ENCODE measurements at regions not wholly inside any gene's neighbourhood (a gene's known extent, or its start where the extent isn't known, plus 50 kb on each side); places are given as distances from the start of the nearest gene placed in this dataset.

DNA sequence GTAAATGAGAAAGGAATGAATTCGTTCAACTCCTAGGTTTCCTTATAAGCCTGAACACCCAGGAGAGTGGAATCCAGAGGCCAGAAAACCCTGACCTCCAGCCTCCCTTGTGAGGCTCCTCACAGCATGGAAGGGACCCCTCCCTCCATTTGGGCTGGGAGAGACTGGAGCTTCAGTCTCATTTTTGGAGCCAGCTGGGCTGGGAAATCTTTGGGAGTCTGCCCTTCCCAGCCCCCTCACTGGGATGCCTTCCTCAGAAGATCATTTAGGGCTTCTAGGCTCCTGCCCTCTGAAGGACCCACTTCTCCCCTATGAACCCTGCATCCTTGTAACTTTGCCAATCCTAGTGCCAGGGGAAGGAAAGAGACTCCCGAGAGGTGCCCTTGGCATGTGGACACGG lies 346.1 kb downstream of the CYP26B1 start:
- Histone ChIP-seq H3K4me3 (no peak overlapping the region), H3K4me1 (no peaks in the 10 kb centered on the region), H3K27ac (no peak overlapping the region), H3K36me3 (no peaks in the 10 kb centered on the region), H3K27me3 (no peaks in the 10 kb centered on the region), H3K9me3 (no peaks in the 10 kb centered on the region)
- DNase-seq (no peak), ATAC-seq (no peak)
- intact Hi-C loops (cut with DNase I) = loop anchor here in 1 of 2 donors (5.0 kb wide), 1 partner anchor 341 kb away; no protein-coding TSS in a partner anchor
- TF ChIP-seq, protein P1, sequence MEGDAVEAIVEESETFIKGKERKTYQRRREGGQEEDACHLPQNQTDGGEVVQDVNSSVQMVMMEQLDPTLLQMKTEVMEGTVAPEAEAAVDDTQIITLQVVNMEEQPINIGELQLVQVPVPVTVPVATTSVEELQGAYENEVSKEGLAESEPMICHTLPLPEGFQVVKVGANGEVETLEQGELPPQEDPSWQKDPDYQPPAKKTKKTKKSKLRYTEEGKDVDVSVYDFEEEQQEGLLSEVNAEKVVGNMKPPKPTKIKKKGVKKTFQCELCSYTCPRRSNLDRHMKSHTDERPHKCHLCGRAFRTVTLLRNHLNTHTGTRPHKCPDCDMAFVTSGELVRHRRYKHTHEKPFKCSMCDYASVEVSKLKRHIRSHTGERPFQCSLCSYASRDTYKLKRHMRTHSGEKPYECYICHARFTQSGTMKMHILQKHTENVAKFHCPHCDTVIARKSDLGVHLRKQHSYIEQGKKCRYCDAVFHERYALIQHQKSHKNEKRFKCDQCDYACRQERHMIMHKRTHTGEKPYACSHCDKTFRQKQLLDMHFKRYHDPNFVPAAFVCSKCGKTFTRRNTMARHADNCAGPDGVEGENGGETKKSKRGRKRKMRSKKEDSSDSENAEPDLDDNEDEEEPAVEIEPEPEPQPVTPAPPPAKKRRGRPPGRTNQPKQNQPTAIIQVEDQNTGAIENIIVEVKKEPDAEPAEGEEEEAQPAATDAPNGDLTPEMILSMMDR (IDR thresholded peaks at IDR 0.05) = no peak

DNA sequence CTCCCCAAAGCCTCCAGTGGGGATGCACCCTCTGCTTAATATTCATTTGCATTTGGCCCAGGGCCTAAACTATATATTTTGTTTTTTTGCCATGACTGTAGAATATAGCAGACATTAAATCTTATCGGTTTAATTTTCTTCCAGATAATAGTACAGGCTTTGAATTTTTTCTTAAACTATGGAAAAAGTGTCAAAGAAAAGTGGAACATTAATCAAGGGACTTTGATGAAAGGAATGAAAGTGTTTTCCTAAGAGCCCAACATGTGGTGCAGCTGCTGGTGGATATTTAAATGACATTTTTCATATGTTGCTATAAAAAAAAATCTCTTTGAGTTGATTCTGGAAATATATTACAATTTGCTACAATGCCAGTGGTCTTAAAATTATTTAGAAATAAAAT lies 346.8 kb downstream of the CYP26B1 start:
- TF ChIP-seq, protein P1 (IDR thresholded peaks at IDR 0.05) = no peak
- H3K4me3 ChIP-seq = no peak overlapping the region
- intact Hi-C loops (cut with DNase I) = loop anchor here in 1 of 2 donors (5.0 kb wide), 1 partner anchor 341 kb away; no protein-coding TSS in a partner anchor
- DNase-seq = no peak
- no peak for ATAC-seq
- H3K9me3 ChIP-seq = no peaks in the 10 kb centered on the region
- H3K27me3 ChIP-seq = no peaks in the 10 kb centered on the region
- H3K36me3 ChIP-seq = no peaks in the 10 kb centered on the region
- H3K27ac ChIP-seq = no peak overlapping the region
- H3K4me1 ChIP-seq = no peaks in the 10 kb centered on the region

DNA sequence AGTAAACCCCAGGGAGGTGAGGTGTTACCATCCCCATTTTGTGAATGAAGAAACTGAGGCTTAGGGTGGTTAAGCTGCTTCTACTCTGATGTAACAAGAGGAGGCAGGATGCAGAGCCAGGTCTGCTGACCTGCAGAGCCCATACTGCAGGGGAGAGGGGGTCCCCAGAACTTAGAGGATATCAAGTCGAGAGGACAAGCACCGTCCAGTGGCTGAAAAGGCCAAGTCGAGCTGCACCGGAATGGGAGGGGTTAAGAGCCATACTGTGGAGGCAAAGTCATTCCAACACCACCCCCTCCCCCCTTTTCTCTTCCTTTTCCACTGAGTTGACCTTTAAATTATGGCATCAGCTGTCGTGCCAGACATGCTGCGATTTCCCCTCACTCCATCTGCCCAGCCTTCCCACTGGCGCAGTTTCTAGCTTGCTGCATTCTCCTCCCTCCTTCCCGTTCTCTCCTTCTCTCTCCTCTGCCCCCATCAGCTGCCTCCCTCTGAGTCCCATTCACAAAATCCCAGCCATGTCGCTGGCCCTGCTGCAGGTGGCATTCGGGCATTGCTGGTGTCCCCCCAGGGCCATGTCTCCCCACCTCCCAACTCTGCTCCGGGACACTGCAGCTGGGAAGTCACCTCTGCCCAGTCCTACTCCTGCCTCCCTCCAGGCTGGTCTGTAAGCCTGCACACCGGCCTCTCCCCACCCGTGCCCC lies 346.9 kb downstream of the DYSF start:
- Histone ChIP-seq H3K36me3 (no peaks in the 10 kb centered on the region), H3K4me3 (no peak overlapping the region), H3K27ac (no peak overlapping the region), H3K9me3 (no peaks in the 10 kb centered on the region), H3K4me1 (no peaks in the 10 kb centered on the region), H3K27me3 (no peaks in the 10 kb centered on the region)
- TF ChIP-seq, protein P1 (IDR thresholded peaks at IDR 0.05) = no peak
- ATAC-seq (no peak), DNase-seq (peak in 1 of 4 donors; percentile 46)
- intact Hi-C loops (cut with DNase I) = loop anchor here in 1 of 2 donors (5.0 kb wide), 1 partner anchor 342 kb away; no protein-coding TSS in a partner anchor

DNA sequence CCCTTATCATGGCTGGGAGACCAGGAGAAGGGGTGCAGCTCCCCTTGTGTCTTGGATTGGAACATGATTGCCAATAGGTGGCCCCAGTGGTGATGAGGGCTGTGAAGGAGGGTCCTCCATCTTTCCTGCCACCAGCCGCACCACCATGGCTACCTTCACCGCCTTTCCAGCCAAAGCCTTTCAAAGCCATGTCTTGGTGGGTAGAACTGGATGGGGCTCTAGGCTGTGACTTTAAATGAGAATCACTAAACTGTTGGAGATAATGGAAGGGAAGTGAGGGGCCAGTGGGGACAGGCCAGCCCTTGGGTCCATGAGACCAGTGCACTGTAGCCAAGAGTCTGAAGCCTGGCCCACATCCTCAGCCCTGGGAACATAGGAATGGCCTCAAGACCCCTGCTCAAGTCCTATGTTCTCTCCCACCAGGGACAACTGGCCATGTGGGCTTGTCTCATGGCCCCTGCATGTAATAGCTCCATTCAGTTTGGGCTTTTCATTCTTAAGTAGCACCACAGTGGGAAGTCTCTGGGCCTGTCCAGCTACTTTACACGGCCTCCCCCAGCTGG lies 345.7 kb downstream of the DYSF start:
- ATAC-seq (no peak), DNase-seq (no peak)
- Histone ChIP-seq H3K27ac (no peak overlapping the region), H3K27me3 (no peaks in the 10 kb centered on the region), H3K9me3 (no peaks in the 10 kb centered on the region), H3K4me3 (no peak overlapping the region), H3K36me3 (no peaks in the 10 kb centered on the region), H3K4me1 (no peaks in the 10 kb centered on the region)
- TF ChIP-seq, protein P1 (IDR thresholded peaks at IDR 0.05) = no peak
- intact Hi-C loops (cut with DNase I) = loop anchor here in 1 of 2 donors (5.0 to 10.0 kb wide), 2 partner anchors 187 to 254 kb away; no protein-coding TSS in a partner anchor

DNA sequence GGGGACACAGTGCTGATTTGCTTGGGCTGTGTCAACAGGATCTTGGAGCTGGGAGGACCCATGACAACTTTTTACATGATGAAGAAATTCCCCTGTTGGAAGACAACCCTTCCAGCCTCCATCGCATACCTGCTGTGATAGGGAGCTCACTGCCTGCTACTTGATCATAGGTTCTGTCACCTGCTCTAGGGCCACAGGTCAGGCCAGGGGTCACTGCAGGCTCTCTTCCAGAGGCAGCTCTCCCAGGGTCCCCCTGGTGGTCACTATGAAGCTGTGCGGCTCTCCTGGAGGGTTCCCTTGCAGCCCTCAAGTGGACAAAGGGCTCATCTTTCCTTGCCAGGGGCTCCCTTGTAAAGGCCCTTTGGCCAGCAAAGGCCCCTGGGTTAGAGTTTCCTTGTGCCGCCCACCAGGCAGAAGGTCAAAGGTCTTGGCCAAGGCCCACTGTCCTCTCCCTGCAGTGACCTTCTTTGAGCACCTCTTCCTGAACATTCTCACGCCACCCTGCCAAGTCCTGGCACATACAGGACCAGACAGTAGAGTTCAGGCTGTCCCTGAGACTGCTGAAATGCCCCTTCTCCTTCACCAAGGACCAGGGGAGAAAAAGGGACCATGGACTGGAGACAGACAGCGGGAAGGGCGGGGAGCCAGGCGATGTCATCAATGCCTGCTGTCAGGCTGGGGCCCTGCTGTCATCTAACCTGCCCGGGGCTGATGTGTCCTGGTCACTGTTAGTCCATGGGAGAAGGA lies 345.1 kb downstream of the DYSF start:
- TF ChIP-seq, protein P1 (IDR thresholded peaks at IDR 0.05) = peak; percentile 80 to 84
- ATAC-seq = peak; percentile 78
- no peak for DNase-seq
- H3K9me3 ChIP-seq = no peaks in the 10 kb centered on the region
- H3K27me3 ChIP-seq = no peaks in the 10 kb centered on the region
- no peaks in the 10 kb centered on the region for H3K4me1 ChIP-seq
- intact Hi-C loops (cut with DNase I) = loop anchor here in 1 of 2 donors (5.0 to 10.0 kb wide), 2 partner anchors 186 to 254 kb away; no protein-coding TSS in a partner anchor
- H3K27ac ChIP-seq = no peak overlapping the region
- H3K4me3 ChIP-seq = no peak overlapping the region
- no peaks in the 10 kb centered on the region for H3K36me3 ChIP-seq

All from left lung (tissue), 4 donors.